KMS-11 (cell line): ENCODE measurements at regions not wholly inside any gene's neighbourhood (a gene's known extent, or its start where the extent isn't known, plus 50 kb on each side); places are given as distances from the start of the nearest gene placed in this dataset.

Experiments used
- H2AFZ ChIP-seq: fragments of 200-600 bp; sonication (generic); 2 replicates; pipeline ENCODE4 v1.6.1; 2016; ENCODE audit warnings: antibody characterized with exemption, mixed run types, low read depth
- H3K27ac ChIP-seq: fragments of 200-600 bp; sonication (generic); 2 replicates; pipeline ENCODE4 v1.6.1; 2016; ENCODE audit warnings: mild to moderate bottlenecking, mixed run types
- H3K27me3 ChIP-seq: fragments of 200-600 bp; sonication (generic); 2 replicates; pipeline ENCODE4 v1.6.1; 2017; ENCODE audit warnings: mild to moderate bottlenecking, low read depth, mixed run types, moderate library complexity; ENCODE audit not compliant: insufficient read depth
- H3K36me3 ChIP-seq: fragments of 200-600 bp; sonication (generic); 2 replicates; pipeline ENCODE4 v1.6.1; 2017; ENCODE audit warnings: mild to moderate bottlenecking, mixed run types; ENCODE audit not compliant: insufficient read depth
- H3K4me1 ChIP-seq: fragments of 200-600 bp; sonication (generic); 2 replicates; pipeline ENCODE4 v1.6.1; 2016; ENCODE audit warnings: mild to moderate bottlenecking, low read depth, mixed run types; ENCODE audit not compliant: poor library complexity, severe bottlenecking
- H3K4me2 ChIP-seq: fragments of 200-600 bp; sonication (generic); 2 replicates; pipeline ENCODE4 v1.7.0; 2016; ENCODE audit warnings: mild to moderate bottlenecking, mixed run types
- H3K4me3 ChIP-seq: fragments of 200-600 bp; sonication (generic); IDR thresholded peaks from 2 replicates; pipeline ENCODE4 v1.6.1; 2017; ENCODE audit warnings: low read depth, low read length, mixed read lengths; ENCODE audit not compliant: insufficient read depth
- H3K79me2 ChIP-seq: fragments of 200-600 bp; sonication (generic); 2 replicates; pipeline ENCODE4 v1.6.1; 2016; ENCODE audit warnings: low read depth, mixed run types; ENCODE audit not compliant: insufficient read depth
- H3K9ac ChIP-seq: fragments of 200-600 bp; sonication (generic); 2 replicates; pipeline ENCODE4 v1.6.1; 2016; ENCODE audit warnings: mild to moderate bottlenecking, mixed run types
- H4K20me1 ChIP-seq: fragments of 200-600 bp; sonication (generic); 2 replicates; pipeline ENCODE4 v1.6.1; 2016; ENCODE audit warnings: mild to moderate bottlenecking, mixed run types; ENCODE audit not compliant: insufficient read depth
- CTCF ChIP-seq: fragments of 200-600 bp; sonication (generic); conservative IDR thresholded peaks from 2 replicates; pipeline ENCODE4 v1.6.1; 2017; ENCODE audit warnings: low read depth, mild to moderate bottlenecking, antibody characterized with exemption, low read length, moderate library complexity, mixed read lengths

GRCh38 chr20:58059260-58059544 is 169.3 kb downstream of the ANKRD60 start:
- no peak for TF ChIP-seq CTCF

GRCh38 chr20:58058421-58059259 is 169.8 kb downstream of the ANKRD60 start:
- Histone ChIP-seq H3K36me3 (no peaks in the 10 kb centered on the region), H4K20me1 (no peaks in the 10 kb centered on the region), H2AFZ (no peak overlapping the region), H3K27me3 (no peaks in the 10 kb centered on the region; the same call in 1 of the 2 replicates), H3K27ac (no peak overlapping the region), H3K9ac (no peak overlapping the region), H3K4me1 (no peaks in the 10 kb centered on the region), H3K4me2 (no peak overlapping the region), H3K4me3 (no peak overlapping the region), H3K79me2 (no peaks in the 10 kb centered on the region)
- TF ChIP-seq CTCF: no peak

More at GRCh38 chr20:58059260-58059544, 169.3 kb downstream of the ANKRD60 start:
- Histone ChIP-seq H3K9ac (no peak overlapping the region), H3K36me3 (no peaks in the 10 kb centered on the region), H4K20me1 (no peaks in the 10 kb centered on the region), H3K4me2 (no peak overlapping the region), H2AFZ (no peak overlapping the region), H3K27ac (no peak overlapping the region), H3K79me2 (no peaks in the 10 kb centered on the region), H3K4me1 (no peaks in the 10 kb centered on the region), H3K4me3 (no peak overlapping the region), H3K27me3 (no peaks in the 10 kb centered on the region; the same call in 1 of the 2 replicates)

- H3K4me1 ChIP-seq: no peaks in the 10 kb centered on the region
- H3K36me3 ChIP-seq: no peaks in the 10 kb centered on the region
- H2AFZ ChIP-seq: no peak overlapping the region
- H3K4me2 ChIP-seq: no peak overlapping the region
- H3K27ac ChIP-seq: no peak overlapping the region
- no peak for TF ChIP-seq CTCF
- H3K27me3 ChIP-seq: no peaks in the 10 kb centered on the region
- no peak overlapping the region for H3K9ac ChIP-seq
- no peaks in the 10 kb centered on the region for H3K79me2 ChIP-seq
- no peak overlapping the region for H3K4me3 ChIP-seq
- H4K20me1 ChIP-seq: no peaks in the 10 kb centered on the region
Observed at GRCh38 chr20:58056921-58057686, 171.3 kb downstream of the ANKRD60 start.

GRCh38 chr20:58056021-58056591 is 172.3 kb downstream of the ANKRD60 start:
- no peaks in the 10 kb centered on the region for H3K27me3 ChIP-seq
- H3K4me1 ChIP-seq: no peaks in the 10 kb centered on the region
- H3K9ac ChIP-seq: no peak overlapping the region
- no peaks in the 10 kb centered on the region for H3K36me3 ChIP-seq
- no peak for TF ChIP-seq CTCF
- H3K79me2 ChIP-seq: no peaks in the 10 kb centered on the region
- H3K27ac ChIP-seq: no peak overlapping the region
- no peak overlapping the region for H3K4me3 ChIP-seq
- no peak overlapping the region for H3K4me2 ChIP-seq
- no peak overlapping the region for H2AFZ ChIP-seq
- H4K20me1 ChIP-seq: no peaks in the 10 kb centered on the region
